Upper lobe of right lung (tissue), 1 donor: ENCODE measurements at regions not wholly inside any gene's neighbourhood (a gene's known extent, or its start where the extent isn't known, plus 50 kb on each side); places are given as distances from the start of the nearest gene placed in this dataset.

Experiments
- ATAC-seq: fragments of 200-7000 bp; cut with Tn5 transposase; one replicate; pipeline ENCODE4 v1.9.1; 2020; ENCODE audit warnings: mild to moderate bottlenecking, moderate library complexity
- DNase-seq: peaks from one replicate; pipeline ENCODE4 v3.0.0-alpha.2; 2020
- H3K27ac ChIP-seq: fragments of 200-600 bp; one replicate; pipeline ENCODE4 v1.8.0; 2022
- H3K27me3 ChIP-seq: fragments of 200-600 bp; one replicate; pipeline ENCODE4 v1.8.0; 2022; ENCODE audit warnings: mild to moderate bottlenecking
- H3K36me3 ChIP-seq: fragments of 200-600 bp; one replicate; pipeline ENCODE4 v1.8.0; 2022
- H3K4me1 ChIP-seq: fragments of 200-600 bp; one replicate; pipeline ENCODE4 v1.8.0; 2022
- H3K4me3 ChIP-seq: fragments of 200-600 bp; one replicate; pipeline ENCODE4 v1.8.0; 2022; ENCODE audit warnings: mild to moderate bottlenecking
- H3K9me3 ChIP-seq: fragments of 200-600 bp; one replicate; pipeline ENCODE4 v1.8.0; 2022
- CTCF ChIP-seq: fragments of 200-600 bp; IDR thresholded peaks from one replicate; pipeline ENCODE4 v1.8.0; 2022; ENCODE audit warnings: antibody characterized with exemption
- intact Hi-C: fragments of 100-400 bp; cut with DNase I; formaldehyde crosslinking; loops from one replicate; pipeline ENCODE4 v1.11.0; 2022
- donor health status: DM: no; HTN: yes; CAD: no; lungs with severe emphysema.

DNA sequence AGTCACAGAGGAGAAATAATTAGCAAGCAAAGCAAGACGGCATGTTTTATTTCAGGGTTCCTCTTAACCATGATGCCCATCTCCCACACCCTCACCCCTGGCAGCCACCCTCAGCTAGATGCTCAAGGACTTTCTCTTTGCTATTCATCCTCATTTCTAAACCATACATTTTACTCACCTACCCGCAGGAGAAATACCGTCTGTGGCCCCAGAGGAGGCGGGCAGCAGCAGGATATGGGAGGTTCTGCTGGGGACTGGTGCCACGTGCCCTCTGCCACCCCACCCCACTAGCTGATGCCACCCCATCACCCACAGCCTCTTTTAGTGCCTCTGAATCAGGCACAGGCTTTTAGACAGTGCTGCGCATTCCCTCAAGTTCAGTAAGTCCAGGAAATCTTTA is 168.7 kb upstream of the ITGB1 start:
- intact Hi-C loops = no loop called here
- no peak for TF ChIP-seq CTCF

GRCh38 chr10:33125522-33126517 is 167.8 kb upstream of the ITGB1 start:
- DNase-seq = no peak
- no peak for TF ChIP-seq CTCF
- intact Hi-C loops = no loop called here
- no peaks in the 10 kb centered on the region for H3K9me3 ChIP-seq
- ATAC-seq = peak; percentile 50
- H3K4me3 ChIP-seq = no peak overlapping the region
- H3K36me3 ChIP-seq = no peaks in the 10 kb centered on the region
- H3K27ac ChIP-seq = peak overlapping the region; percentile 66
- no peaks in the 10 kb centered on the region for H3K27me3 ChIP-seq
- peaks cover 18% of the 10 kb centered on the region for H3K4me1 ChIP-seq

More for the DNA sequence above, 168.7 kb upstream of the ITGB1 start:
- no peak for DNase-seq
- no peaks in the 10 kb centered on the region for H3K27me3 ChIP-seq
- no peak for ATAC-seq
- H3K9me3 ChIP-seq = no peaks in the 10 kb centered on the region
- H3K27ac ChIP-seq = peak overlapping the region; percentile 66
- peaks cover 18% of the 10 kb centered on the region for H3K4me1 ChIP-seq
- H3K4me3 ChIP-seq = no peak overlapping the region
- no peaks in the 10 kb centered on the region for H3K36me3 ChIP-seq

GRCh38 chr10:33125111-33125510 is 167.1 kb upstream of the ITGB1 start:
- Histone ChIP-seq H3K4me1 (peaks cover 18% of the 10 kb centered on the region), H3K27ac (no peak overlapping the region), H3K9me3 (no peaks in the 10 kb centered on the region), H3K36me3 (no peaks in the 10 kb centered on the region), H3K4me3 (no peak overlapping the region), H3K27me3 (no peaks in the 10 kb centered on the region)
- intact Hi-C loops = no loop called here
- no peak for TF ChIP-seq CTCF
- ATAC-seq (no peak), DNase-seq (no peak)

GRCh38 chr10:33123680-33124079 is 165.7 kb upstream of the ITGB1 start:
- Histone ChIP-seq H3K9me3 (no peaks in the 10 kb centered on the region), H3K27ac (no peak overlapping the region), H3K4me3 (no peak overlapping the region), H3K36me3 (no peaks in the 10 kb centered on the region), H3K4me1 (peaks cover 18% of the 10 kb centered on the region), H3K27me3 (no peaks in the 10 kb centered on the region)
- DNase-seq = no peak
- no peak for ATAC-seq
- intact Hi-C loops = no loop called here
- TF ChIP-seq CTCF = no peak

DNA sequence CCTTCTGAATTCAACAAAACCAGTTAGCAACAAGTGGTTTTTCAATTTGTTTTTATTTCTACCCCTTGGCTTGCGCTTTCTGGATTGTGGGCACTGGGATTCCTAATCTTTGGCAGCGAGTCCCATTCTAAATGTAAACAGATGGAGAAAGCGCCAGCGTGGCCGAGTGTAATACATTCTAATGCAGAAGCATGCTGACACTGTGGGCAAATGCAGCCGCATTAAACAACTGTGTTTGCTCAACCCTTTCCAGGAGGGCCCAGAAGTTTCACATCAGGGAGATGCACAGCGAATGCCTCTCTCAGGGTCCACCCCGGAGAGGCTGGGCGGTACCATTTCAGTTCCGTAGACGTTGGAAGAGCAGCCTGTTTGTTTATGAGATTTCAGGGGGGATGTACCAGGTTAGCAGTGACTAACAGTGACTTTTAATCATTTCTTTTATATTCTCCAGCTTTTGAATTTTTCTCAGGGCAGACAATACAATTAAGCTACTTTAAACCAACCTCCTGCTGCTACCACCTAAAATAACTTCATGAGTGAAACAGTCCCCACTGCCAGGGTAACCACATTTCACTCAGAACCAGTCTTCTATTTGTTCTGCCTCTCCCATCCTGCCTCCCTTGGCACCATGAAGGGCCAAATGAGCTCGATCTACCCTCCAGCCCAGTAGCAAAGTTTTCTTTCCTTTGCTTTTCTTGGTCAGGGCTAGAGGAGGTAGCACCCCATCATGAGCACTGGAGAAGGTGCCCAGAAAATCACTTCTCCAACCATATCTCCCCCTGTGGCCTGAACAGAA is 164.2 kb upstream of the ITGB1 start:
- Histone ChIP-seq H3K27ac (no peak overlapping the region), H3K27me3 (no peaks in the 10 kb centered on the region), H3K4me1 (peaks cover 18% of the 10 kb centered on the region), H3K9me3 (no peaks in the 10 kb centered on the region), H3K36me3 (no peaks in the 10 kb centered on the region), H3K4me3 (no peak overlapping the region)
- ATAC-seq (no peak), DNase-seq (no peak)
- no peak for TF ChIP-seq CTCF
- intact Hi-C loops = no loop called here
